ENCODE measurements at regions not wholly inside any gene's neighbourhood (a gene's known extent, or its start where the extent isn't known, plus 50 kb on each side); places are given as distances from the start of the nearest gene placed in this dataset.

DNA sequence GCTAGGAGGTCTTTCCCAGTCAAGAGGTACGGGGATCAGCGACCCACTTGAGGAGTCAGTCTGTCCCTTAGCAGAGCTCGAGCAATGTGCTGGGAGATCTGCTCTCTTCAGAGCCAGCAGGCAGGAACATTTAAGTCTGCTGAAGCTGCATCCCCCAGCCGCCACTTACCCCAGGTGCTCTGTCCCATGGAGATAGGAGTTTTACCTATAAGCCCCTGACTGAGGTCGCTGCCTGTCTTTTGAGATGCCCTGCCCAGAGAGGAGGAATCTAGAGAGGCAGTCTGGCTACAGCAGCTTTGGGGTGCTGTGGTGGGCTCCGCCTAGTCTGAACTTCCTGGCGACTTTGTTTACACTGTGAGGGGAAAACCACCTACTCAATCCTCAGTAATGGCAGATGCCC is 874.9 kb upstream of the FLRT2 start:
- no peak for DNase-seq

DNA sequence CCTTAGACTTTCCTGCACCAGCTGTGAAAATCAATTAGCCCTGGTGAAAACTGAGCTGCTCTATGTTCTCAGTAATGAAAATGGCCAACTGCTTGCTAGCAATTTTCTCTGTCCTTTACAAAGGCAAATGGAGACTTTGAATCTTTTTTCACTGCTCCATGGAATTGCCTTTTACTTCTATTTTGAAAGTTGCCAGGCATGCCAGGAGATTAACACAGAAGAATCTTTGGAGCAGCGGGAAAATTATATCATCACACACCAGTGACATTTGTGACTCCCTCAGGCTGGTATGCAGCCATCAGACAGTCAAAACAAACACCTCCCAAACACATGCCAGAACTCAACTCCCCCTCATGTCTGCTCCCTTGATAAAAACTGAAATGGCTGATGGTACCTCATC is 872.0 kb upstream of the FLRT2 start:
- DNase-seq, result no peak

- DNase-seq, result no peak
These were observed 859.1 kb upstream of the FLRT2 start for GRCh38 chr14:84670796-84671195.

GRCh38 chr14:84671776-84672175 is 858.2 kb upstream of the FLRT2 start:
- no peak for DNase-seq

GRCh38 chr14:84674636-84675035 is 855.3 kb upstream of the FLRT2 start:
- DNase-seq, result no peak

GRCh38 chr14:84686550-84686949 is 843.4 kb upstream of the FLRT2 start:
- no peak for DNase-seq

DNA sequence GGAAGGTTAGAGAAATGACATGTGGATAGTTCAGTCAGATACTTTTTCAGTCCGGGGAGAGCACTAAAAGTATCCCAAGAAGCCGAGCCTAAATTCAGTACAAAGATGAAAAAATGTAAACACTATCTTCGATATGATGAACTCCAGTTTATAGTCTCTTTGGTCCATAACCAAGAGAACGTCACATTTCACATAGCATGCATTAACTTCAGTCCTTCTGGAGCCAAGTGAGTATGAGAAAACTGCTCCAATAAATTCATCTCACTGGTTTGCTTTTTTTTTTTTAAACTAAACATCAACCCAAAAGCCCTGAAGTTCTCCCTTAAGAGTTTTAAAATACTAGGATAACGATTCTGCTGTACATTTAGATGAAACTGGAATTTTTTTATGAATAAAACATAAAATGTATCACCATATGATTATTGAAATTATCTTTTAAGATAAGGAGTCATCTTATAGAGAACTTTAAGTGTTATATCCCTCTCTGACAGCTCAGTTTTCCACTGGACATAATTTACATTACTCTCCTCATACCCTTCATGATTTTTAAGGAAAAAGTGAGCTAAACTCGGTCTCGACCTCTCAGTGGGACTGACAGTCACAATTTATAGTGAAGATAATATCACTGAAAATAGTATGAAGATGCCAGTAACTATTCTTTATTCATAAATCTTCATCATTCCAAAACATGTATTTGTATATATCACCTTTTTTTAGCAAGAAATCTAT is 841.5 kb upstream of the FLRT2 start:
- no peak for DNase-seq

GRCh38 chr14:84694161-84694560 is 835.8 kb upstream of the FLRT2 start:
- no peak for DNase-seq

- DNase-seq, result no peak
These were observed 825.3 kb upstream of the FLRT2 start for GRCh38 chr14:84704601-84705000.

DNA sequence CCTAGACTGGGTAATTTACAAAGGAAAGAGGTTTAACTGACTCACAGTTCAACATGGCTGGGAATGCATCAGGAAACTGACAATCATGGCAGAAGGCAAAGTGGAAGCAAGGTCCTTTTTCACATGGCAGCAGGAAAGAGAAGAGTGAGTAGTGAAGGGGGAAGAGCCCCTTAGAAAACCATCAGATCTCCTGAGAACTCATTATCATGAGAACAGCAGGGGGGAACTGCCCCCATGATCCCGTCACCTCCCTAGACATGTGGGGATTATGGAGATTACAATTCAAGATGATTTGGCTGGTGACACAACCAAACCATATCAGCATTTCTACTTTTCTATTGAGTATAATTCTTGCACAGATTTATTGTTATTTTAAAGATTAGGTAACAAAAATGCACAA is 822.1 kb upstream of the FLRT2 start:
- no peak for DNase-seq

DNA sequence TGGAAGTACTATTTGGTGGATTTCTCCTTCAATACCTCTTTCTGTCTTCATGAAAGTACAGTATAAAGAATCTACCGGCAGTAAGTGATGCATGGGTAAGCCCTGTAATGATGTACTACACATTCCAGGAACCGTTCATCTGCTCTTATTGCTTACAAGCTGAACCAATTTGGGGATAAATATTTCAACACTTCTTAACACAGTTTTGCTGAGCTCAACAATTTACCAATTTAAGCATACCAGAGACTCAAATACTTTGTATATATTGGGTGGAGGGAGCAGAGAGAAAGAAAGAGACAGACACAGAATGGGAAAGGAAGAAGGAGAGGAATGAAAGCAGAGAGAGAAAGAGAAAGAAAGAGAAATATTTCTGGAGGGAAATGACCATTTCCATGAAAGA is 821.1 kb upstream of the FLRT2 start:
- no peak for DNase-seq

GRCh38 chr14:84726471-84726870 is 803.5 kb upstream of the FLRT2 start:
- DNase-seq, result no peak

- no peak for DNase-seq
These were observed 780.6 kb upstream of the FLRT2 start for GRCh38 chr14:84749191-84749955.

- no peak for DNase-seq
These were observed 779.7 kb upstream of the FLRT2 start for GRCh38 chr14:84750284-84750683.

DNA sequence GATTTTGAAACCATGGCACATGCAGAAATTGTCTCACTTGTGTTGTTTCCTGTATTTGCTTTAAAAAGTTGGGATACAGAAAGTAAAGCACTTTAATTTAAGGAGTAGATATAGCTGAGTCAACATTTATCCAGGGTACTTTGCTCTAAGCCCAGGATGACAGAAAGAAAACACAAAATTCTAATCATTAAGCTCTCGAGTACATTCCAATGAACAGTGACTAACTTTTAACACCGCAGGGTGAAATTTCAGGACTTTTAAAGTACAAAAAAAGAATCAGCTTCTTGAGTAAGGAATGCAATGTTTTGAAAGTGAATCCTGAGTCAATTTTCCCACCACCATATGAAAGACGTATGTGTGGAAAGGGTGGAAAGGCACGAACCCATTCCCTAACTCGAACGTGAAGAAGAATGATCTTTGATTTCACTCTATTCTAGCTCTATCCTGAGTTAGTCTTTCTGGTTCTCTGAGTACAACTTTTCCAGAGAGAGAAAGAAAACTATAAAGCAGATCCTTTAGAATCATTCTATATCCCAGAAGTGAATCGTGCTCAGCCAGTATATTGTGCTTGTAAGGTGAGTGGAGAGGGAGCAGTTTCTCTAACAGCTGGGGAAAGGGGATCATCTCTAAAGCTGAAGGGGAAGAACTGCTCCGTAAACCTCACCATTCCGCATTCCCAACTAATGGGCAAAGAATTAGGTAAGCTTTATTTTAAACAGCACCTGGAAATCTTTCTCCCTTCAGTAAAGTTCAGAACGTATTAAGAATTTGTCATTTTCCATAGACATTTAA is 779.0 kb upstream of the FLRT2 start:
- no peak for DNase-seq

DNA sequence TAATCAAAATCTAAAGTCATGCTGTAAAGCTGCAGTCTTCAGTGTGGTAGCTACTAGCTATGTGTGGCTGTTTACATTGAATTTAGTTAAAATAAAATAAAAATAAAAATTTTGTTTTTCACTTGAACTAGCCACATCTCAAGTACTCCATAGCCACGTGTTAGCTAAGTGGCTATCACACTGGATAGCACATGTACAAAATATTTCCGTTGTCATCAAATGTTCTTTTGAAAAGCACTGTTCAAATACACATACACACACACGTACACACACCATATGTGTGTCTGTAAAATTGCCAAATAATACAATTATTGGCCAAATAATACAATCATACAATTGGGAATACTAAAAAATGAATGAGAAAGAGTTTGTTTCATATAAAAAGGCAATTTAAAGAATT is 778.2 kb upstream of the FLRT2 start:
- DNase-seq, result no peak

- DNase-seq, result no peak
These were observed 769.3 kb upstream of the FLRT2 start for GRCh38 chr14:84760489-84761126.

DNA sequence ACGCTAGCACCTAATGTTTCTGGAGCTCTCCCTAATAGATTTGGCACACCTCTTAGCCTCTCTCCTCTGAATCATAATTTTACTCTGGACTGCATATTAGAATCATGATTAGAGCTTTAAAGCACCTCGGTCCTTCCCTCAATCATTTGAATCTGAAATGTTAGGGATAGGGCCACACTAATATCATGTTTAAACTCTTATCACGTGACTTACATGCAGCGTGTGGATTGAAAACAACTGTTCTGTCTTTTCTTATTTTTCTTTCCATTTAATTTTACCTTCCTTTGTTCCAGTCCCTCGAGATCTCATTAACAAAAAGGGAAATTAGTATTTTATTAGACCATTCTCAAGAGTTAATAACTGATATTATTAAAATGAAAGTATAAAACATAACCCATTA is 762.5 kb upstream of the FLRT2 start:
- DNase-seq, result no peak

GRCh38 chr14:84770030-84770429 is 759.9 kb upstream of the FLRT2 start:
- DNase-seq, result no peak

- DNase-seq, result no peak
These were observed 752.6 kb upstream of the FLRT2 start for GRCh38 chr14:84777356-84777755.

DNA sequence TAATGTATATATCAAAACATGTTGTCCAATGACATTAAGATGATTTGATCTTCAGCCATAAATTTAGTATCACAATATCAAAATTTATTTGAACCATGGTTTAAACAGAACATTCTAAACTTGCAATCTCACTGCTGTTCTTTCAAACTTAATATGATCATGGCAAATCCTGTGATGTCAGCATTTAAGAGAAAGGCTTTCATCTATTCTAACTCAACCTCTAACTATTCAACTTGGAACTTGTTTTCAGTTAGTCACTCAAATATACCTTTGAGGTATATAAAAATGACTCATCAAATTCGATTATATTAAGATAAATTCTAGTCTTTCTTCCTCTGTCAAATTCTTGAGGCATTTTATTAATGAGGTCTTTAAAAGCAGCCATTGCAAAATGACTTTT is 747.0 kb upstream of the FLRT2 start:
- no peak for DNase-seq

- DNase-seq, result no peak
These were observed 746.4 kb upstream of the FLRT2 start for GRCh38 chr14:84783511-84783910.

- no peak for DNase-seq
These were observed 743.9 kb upstream of the FLRT2 start for GRCh38 chr14:84785996-84786395.

Data from SHP77 (cell line).